HepG2 (cell line): ENCODE measurements at regions not wholly inside any gene's neighbourhood (a gene's known extent, or its start where the extent isn't known, plus 50 kb on each side); places are given as distances from the start of the nearest gene placed in this dataset.

Experiments
- ATF4 ChIP-seq, 2 experiments: fragments of 450-650 bp in 1 of 2; sonication (generic) in 1 of 2; formaldehyde crosslinking; IDR thresholded peaks; 2 replicates each; pipeline versions ENCODE4 v1.5.0 to v1.8.0; 2020 to 2022; ENCODE audit warnings: mild to moderate bottlenecking in 1 of 2, missing genetic modification reagents in 1 of 2
- ELF1 ChIP-seq: sonication (generic); formaldehyde crosslinking; IDR thresholded peaks from 2 replicates; pipeline ENCODE4 v1.4.0; 2020; ENCODE audit warnings: missing genetic modification reagents
- ELF3 ChIP-seq: IDR thresholded peaks from 2 replicates; pipeline ENCODE4 v1.6.1; 2016; ENCODE audit warnings: missing genetic modification reagents, missing compliant biosample characterization
- MAFG ChIP-seq: sonication (generic); formaldehyde crosslinking; IDR thresholded peaks from 2 replicates; pipeline ENCODE4 v1.5.1; 2020; ENCODE audit warnings: mild to moderate bottlenecking, missing genetic modification reagents
- POGK ChIP-seq: sonication (generic); formaldehyde crosslinking; conservative IDR thresholded peaks from 2 replicates; pipeline ENCODE4 v1.8.0; 2022; ENCODE audit warnings: mild to moderate bottlenecking, moderate library complexity, missing genetic modification reagents
- SP140L ChIP-seq: sonication (generic); formaldehyde crosslinking; IDR thresholded peaks from 2 replicates; pipeline ENCODE4 v1.4.0; 2020; ENCODE audit warnings: missing genetic modification reagents, borderline replicate concordance
- SRSF9 ChIP-seq: fragments of 200-400 bp; formaldehyde crosslinking; IDR thresholded peaks from 2 replicates; pipeline ENCODE4 v1.6.1; 2018; ENCODE audit warnings: borderline replicate concordance, mild to moderate bottlenecking, low read depth, low read length; ENCODE audit not compliant: insufficient read depth, poor library complexity, severe bottlenecking
- ZNF225 ChIP-seq: sonication (generic); formaldehyde crosslinking; IDR thresholded peaks from 2 replicates; pipeline ENCODE4 v1.4.0; 2020; ENCODE audit warnings: mild to moderate bottlenecking, missing genetic modification reagents
- ZNF484 ChIP-seq: sonication (generic); formaldehyde crosslinking; IDR thresholded peaks from 2 replicates; pipeline ENCODE4 v1.5.1; 2020; ENCODE audit warnings: mild to moderate bottlenecking, low read depth, missing genetic modification reagents, borderline replicate concordance
- TF ChIP-seq, protein P1 (sequence below): sonication (generic); formaldehyde crosslinking; IDR thresholded peaks from 2 replicates; pipeline ENCODE4 v1.4.0; 2020; ENCODE audit warnings: mild to moderate bottlenecking, missing genetic modification reagents
- TF ChIP-seq, protein P2 (sequence below): sonication (generic); formaldehyde crosslinking; IDR thresholded peaks from 2 replicates; pipeline ENCODE4 v1.5.0; 2020; ENCODE audit warnings: missing genetic modification reagents, mild to moderate bottlenecking, borderline replicate concordance

DNA sequence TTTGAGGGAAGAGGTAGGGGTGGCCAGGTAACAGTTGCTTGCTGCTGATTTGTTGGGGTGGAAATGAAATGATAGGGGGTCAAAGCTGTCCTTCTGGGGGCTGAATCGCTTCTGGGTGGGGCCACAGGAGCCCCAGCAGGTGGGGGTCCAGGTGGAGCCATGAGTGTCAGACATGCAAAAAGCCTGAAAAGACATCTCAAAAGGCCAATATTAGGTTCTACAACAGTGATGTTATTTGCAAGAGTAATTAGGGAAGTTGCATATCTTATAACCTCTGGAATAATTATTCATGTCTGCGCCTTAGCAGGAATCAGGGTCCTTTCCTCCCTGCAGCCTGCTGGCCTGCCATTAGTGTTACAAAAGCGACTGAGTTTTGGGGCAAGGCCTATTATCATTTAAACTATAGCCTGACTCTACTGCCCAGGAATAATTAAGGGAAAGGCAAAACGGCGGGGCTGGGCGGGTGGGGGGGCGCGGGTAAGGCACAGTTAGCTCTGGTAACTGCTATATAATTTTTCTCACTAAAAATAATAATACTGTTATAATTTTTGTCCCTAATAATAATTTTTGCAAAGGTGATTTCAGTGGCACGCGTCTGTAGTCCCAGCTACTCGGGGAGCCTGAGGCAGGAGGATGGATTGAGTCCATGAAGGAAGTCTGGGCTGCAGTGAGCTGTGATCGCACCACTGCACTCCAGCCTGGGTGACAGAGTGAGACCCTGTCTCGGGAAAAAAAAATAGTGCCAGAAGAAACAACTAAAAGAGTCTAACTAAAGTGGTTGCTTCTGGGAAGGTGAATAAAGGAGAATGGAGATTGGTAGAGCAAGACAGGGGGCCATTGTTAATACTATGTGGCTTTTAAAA lies 145.7 kb downstream of the MAGEB17 start (continued):
- TF ChIP-seq ATF4 (CRISPR knock-in tag; IDR thresholded peaks at IDR 0.05) (no peak), ELF1 (CRISPR knock-in tag) (no peak), POGK (no peak), SRSF9 (no peak), ZNF484 (no peak), MAFG (CRISPR knock-in tag) (no peak), ZNF225 (CRISPR knock-in tag) (no peak), ELF3 (CRISPR knock-in tag) (no peak), SP140L (CRISPR knock-in tag) (no peak)
- TF ChIP-seq, protein P1, sequence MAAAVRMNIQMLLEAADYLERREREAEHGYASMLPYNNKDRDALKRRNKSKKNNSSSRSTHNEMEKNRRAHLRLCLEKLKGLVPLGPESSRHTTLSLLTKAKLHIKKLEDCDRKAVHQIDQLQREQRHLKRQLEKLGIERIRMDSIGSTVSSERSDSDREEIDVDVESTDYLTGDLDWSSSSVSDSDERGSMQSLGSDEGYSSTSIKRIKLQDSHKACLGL (CRISPR knock-in tag): no peak
- TF ChIP-seq, protein P2, sequence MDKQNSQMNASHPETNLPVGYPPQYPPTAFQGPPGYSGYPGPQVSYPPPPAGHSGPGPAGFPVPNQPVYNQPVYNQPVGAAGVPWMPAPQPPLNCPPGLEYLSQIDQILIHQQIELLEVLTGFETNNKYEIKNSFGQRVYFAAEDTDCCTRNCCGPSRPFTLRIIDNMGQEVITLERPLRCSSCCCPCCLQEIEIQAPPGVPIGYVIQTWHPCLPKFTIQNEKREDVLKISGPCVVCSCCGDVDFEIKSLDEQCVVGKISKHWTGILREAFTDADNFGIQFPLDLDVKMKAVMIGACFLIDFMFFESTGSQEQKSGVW (CRISPR knock-in tag): no peak
